ENCODE measurements at regions not wholly inside any gene's neighbourhood (a gene's known extent, or its start where the extent isn't known, plus 50 kb on each side); places are given as distances from the start of the nearest gene placed in this dataset.

- no peak for DNase-seq
- no peaks in the 10 kb centered on the region for H3K36me3 ChIP-seq
- no peak overlapping the region for H3K27ac ChIP-seq
- no peaks in the 10 kb centered on the region for H3K4me1 ChIP-seq
- H3K9me3 ChIP-seq = no peaks in the 10 kb centered on the region
- TF ChIP-seq POLR2A (IDR thresholded peaks at IDR 0.05) = no peak
- TF ChIP-seq, protein P1, sequence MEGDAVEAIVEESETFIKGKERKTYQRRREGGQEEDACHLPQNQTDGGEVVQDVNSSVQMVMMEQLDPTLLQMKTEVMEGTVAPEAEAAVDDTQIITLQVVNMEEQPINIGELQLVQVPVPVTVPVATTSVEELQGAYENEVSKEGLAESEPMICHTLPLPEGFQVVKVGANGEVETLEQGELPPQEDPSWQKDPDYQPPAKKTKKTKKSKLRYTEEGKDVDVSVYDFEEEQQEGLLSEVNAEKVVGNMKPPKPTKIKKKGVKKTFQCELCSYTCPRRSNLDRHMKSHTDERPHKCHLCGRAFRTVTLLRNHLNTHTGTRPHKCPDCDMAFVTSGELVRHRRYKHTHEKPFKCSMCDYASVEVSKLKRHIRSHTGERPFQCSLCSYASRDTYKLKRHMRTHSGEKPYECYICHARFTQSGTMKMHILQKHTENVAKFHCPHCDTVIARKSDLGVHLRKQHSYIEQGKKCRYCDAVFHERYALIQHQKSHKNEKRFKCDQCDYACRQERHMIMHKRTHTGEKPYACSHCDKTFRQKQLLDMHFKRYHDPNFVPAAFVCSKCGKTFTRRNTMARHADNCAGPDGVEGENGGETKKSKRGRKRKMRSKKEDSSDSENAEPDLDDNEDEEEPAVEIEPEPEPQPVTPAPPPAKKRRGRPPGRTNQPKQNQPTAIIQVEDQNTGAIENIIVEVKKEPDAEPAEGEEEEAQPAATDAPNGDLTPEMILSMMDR (IDR thresholded peaks at IDR 0.05 in 8 of 11, conservative IDR thresholded peaks at IDR 0.05 in 3 of 11) = no peak
- no peak for TF ChIP-seq POLR2AphosphoS5 (IDR thresholded peaks at IDR 0.05)
- no peaks in the 10 kb centered on the region for H3K27me3 ChIP-seq (replicated peaks in 1 of 7)
- 85 to 100% (median 89%) methylated on average over 3 of the region's 3 CpGs for WGBS, 5 donors
- intact Hi-C loops (cut with DNase I; ENCODE audit: low total_unique reads) = no loop called here
- no peak overlapping the region for H3K4me3 ChIP-seq
Observed at GRCh38 chr18:39406941-39407340, 1841.3 kb upstream of the CELF4 start.

DNA sequence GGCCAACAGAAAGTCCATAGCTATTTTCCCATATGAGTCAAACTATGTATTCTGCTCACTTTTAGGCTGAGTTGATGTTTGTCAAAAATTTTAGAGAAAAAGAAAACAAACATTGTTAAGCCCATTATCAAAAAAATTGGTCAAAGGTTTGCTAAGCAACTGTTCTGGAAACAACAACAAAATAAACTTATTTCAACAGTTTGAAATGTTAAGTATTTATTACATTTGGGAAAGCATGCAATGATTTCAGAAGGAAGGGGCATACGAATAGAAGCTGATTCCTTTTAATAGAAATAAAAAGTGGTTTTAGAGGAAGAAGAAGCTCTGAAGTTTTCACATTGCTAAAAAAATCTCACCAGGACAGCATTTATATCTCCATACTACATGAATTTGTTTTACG lies 1837.5 kb upstream of the CELF4 start:
- DNase-seq = no peak
- WGBS, 5 donors = 76 to 90% (median 77%) methylated on average over 2 of the region's 2 CpGs
- H3K4me1 ChIP-seq = no peaks in the 10 kb centered on the region

GRCh38 chr18:39399662-39400061 lies 1834.1 kb upstream of the CELF4 start:
- DNase-seq = no peak
- no peak overlapping the region for H3K4me3 ChIP-seq
- H3K27me3 ChIP-seq (replicated peaks in 1 of 7) = no peaks in the 10 kb centered on the region
- 64 to 87% (median 74%) methylated on average over 1 of the region's 1 CpG for WGBS, 5 donors
- intact Hi-C loops (cut with DNase I; ENCODE audit: low total_unique reads) = no loop called here
- no peaks in the 10 kb centered on the region for H3K4me1 ChIP-seq
- H3K36me3 ChIP-seq = no peaks in the 10 kb centered on the region
- peaks cover 0 to 12% (median 6%) of the 10 kb centered on the region in 8 donors for H3K9me3 ChIP-seq
- no peak for TF ChIP-seq POLR2A (IDR thresholded peaks at IDR 0.05)
- no peak for TF ChIP-seq POLR2AphosphoS5 (IDR thresholded peaks at IDR 0.05)
- TF ChIP-seq, protein P1 (IDR thresholded peaks at IDR 0.05 in 8 of 11, conservative IDR thresholded peaks at IDR 0.05 in 3 of 11) = no peak
- H3K27ac ChIP-seq = no peak overlapping the region

More for the DNA sequence above, 1837.5 kb upstream of the CELF4 start:
- TF ChIP-seq, protein P1 (IDR thresholded peaks at IDR 0.05 in 8 of 11, conservative IDR thresholded peaks at IDR 0.05 in 3 of 11) = no peak
- no peak for TF ChIP-seq POLR2AphosphoS5 (IDR thresholded peaks at IDR 0.05)
- TF ChIP-seq POLR2A (IDR thresholded peaks at IDR 0.05) = no peak
- Histone ChIP-seq H3K9me3 (no peaks in the 10 kb centered on the region), H3K27ac (no peak overlapping the region), H3K27me3 (replicated peaks in 1 of 7) (no peaks in the 10 kb centered on the region), H3K36me3 (no peaks in the 10 kb centered on the region), H3K4me3 (no peak overlapping the region)
- intact Hi-C loops (cut with DNase I; ENCODE audit: low total_unique reads) = no loop called here

GRCh38 chr18:39396168-39396567 lies 1830.6 kb upstream of the CELF4 start:
- H3K4me1 ChIP-seq = no peaks in the 10 kb centered on the region
- no peaks in the 10 kb centered on the region for H3K36me3 ChIP-seq
- TF ChIP-seq POLR2A (IDR thresholded peaks at IDR 0.05) (no peak), POLR2AphosphoS5 (IDR thresholded peaks at IDR 0.05) (no peak)
- TF ChIP-seq, protein P1 (IDR thresholded peaks at IDR 0.05 in 8 of 11, conservative IDR thresholded peaks at IDR 0.05 in 3 of 11) = no peak
- no peak overlapping the region for H3K4me3 ChIP-seq
- peaks cover 0 to 41% (median 21%) of the 10 kb centered on the region in 8 donors for H3K9me3 ChIP-seq
- intact Hi-C loops (cut with DNase I; ENCODE audit: low total_unique reads) = no loop called here
- no peaks in the 10 kb centered on the region for H3K27me3 ChIP-seq (replicated peaks in 1 of 7)
- 92 to 97% (median 93%) methylated on average over 1 of the region's 1 CpG for WGBS, 5 donors
- DNase-seq = no peak
- H3K27ac ChIP-seq = no peak overlapping the region
